ENCODE measurements at regions not wholly inside any gene's neighbourhood (a gene's known extent, or its start where the extent isn't known, plus 50 kb on each side); places are given as distances from the start of the nearest gene placed in this dataset.
"Not testable (repeated sequence)": the region's sequence is repeated elsewhere in the genome, so short reads cannot be mapped to it uniquely, and the experiment has no call there.

GRCh38 chr16:14384745-14385144 lies 245.3 kb downstream of the PARN start:
- no peak for DNase-seq

DNA sequence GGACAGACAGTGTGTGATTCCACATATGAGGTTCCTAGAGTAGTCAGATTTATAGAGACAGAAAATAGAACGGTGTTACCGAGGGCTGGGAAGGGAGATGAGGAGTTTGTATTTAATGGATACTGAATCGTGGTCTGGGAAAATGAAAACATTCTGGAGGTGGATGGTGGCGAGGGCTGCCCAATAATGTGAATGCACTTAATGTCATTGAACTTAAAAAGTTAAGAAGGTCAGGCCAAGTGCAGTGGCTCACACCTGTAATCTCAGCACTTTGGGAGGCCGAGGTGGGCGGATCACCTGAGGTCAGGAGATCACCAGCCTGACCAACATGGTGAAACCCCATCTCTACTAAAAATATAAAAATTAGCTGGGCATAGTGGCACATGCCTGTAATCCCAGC lies 246.2 kb downstream of the PARN start:
- DNase-seq: not testable (repeated sequence)

- no peak for DNase-seq
These were observed 251.2 kb downstream of the PARN start for GRCh38 chr16:14378689-14379467.

GRCh38 chr16:14378131-14378551 lies 251.9 kb downstream of the PARN start:
- DNase-seq: peak; percentile 73

GRCh38 chr16:14377326-14377725 lies 252.7 kb downstream of the PARN start:
- no peak for DNase-seq

DNA sequence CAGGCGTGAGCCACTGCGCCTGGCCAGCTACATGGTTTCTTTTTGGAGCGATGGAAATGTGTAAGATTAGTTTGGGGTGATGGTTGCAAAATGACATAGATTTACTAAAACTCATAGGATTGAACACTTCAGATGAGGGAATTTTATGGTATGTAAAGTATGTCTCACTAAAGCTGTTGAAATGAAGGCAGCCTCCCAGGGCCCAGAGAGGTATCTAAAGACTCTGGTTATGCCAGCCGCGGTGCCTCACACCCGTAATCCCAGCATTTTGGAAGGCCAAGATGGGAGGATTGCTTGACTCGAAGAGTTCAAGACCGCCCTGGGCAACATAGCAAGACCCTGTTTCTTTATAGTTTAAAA lies 254.9 kb downstream of the PARN start:
- DNase-seq: no peak

GRCh38 chr16:14374451-14375131 lies 255.5 kb downstream of the PARN start:
- no peak for DNase-seq

- no peak for DNase-seq
These were observed 256.2 kb downstream of the PARN start for GRCh38 chr16:14373896-14374295.

GRCh38 chr16:14373406-14373805 lies 256.7 kb downstream of the PARN start:
- DNase-seq: no peak

GRCh38 chr16:14372471-14372870 lies 257.6 kb downstream of the PARN start:
- peak; percentile 33 for DNase-seq

- DNase-seq: no peak
These were observed 258.2 kb downstream of the PARN start for GRCh38 chr16:14371778-14372431.

GRCh38 chr16:14370736-14371234 lies 259.3 kb downstream of the PARN start:
- no peak for DNase-seq

DNA sequence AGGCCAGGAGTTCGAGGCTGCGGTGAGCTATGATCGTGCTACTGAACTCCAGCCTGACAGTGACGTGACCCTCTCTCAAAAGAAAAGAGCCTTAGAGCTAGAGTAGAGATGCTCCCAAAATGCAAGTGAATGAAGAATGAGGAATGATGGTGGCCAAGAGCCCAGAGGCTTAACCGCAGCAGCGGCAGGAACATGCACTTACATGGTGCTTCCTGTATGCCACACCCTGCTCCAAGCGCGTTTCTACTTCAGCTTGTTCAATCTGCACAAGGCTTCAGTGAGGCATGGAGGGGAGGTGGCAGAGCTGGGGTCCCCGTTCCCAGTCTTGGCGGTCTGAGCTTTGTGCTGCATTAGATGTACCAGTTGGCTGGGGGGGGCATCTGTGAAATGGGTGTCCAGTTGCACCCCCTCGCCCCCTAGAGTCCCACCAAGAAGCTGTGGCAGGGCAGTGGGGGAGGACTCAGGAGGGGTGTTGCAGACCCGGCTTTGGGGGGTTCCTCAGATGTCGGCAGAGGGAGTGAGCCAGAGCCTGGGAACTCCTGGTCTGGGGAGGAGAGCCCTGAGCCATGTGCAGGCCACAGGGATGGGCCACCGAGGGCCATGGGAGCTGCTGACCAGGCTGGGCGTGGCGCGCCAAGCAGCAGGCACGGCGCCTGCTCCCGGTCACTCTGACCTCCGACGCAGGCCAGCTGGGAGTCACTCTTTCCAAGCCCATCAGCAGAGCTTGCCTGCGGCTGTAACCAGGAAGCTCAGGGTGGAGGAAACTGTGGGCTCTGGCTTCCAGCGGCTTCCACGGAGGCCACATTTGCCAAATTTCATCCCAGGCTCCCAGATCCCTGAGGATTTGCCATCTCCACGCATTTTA lies 260.1 kb downstream of the PARN start:
- no peak for DNase-seq

GRCh38 chr16:14368399-14368798 lies 261.7 kb downstream of the PARN start:
- no peak for DNase-seq

DNA sequence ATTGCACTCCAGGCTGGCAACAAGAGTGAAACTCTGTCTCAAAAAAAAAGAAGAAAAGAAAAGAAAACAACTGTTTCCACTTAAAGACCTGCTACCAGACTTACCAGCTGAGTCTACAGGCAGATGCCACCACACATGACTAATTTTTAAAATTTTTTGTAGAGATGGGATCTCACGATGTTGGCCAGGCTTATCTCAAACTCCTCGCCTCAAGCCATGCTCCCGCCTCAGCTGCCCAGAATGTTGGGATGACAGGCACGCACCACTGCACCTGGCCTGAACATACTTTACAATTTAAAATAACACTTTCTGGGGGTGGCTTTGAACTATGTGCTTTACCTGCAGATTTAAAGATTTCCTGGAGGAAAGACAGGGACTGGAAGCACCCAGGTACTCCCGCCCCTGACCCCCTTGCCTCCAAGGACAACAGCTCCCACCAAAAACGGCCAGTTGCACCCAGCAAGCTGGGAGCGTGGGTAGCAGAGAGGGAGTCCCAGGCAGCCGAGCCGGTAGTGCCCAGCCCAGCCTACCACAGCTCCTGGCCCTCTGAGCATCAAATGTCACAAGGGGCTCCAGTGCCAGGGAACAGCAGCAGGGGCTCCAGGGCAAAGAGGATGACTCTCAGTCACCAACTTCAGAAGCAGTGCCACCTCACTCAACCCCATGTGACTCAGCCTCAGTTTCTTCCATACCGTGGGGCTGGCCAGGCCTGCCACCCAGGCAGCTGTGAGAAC lies 262.9 kb downstream of the PARN start:
- DNase-seq: no peak

DNA sequence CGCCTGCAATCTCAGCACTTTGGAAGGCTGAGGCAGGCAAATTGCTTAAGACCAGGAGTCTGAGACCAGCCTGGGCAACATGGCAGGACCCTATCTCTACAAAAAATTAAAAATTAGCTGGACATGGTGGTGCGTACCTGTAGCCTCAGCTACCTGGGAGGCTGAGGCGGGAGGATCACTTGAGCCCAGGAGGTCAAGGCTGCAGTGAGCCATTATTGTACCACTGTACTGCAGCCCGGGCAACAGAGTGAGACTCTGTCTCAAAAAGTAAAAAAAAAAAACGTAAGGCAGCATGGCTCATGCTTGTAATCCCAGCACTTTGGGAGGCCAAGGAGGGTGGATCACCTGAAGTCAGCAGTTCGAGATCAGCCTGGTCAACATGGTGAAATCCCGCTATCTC lies 263.6 kb downstream of the PARN start:
- DNase-seq: no peak

DNA sequence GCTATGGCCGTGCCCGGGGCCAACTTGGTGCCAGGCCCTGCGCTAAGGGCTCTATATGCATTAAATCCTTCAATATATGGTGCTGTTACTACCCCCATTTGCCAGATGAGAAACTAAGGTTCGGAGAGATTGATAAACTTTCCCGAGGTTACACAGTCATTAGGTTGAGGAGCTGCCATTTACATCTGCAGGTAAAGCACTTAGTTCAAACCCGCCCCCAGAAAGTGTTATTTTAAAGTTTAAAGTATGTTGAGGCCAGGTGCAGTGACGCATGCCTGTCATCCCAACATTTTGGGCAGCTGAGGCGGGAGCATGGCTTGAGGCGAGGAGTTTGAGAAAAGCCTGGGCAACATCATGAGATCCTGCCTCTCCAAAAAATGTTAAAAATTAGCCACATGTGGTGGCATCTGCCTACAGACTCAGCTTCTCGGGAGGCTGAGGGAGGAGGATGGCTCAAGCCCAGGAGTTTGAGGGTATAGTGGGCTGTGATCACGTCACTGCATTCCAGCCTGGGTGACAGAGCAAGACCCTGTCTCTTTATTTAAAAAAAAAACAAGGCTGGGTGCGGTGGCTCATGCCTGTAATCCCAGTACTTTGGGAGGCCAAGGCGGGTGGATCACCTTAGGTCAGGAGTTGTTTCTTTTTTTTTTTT lies 264.7 kb downstream of the PARN start:
- no peak for DNase-seq

- DNase-seq: peak; percentile 27
These were observed 265.5 kb downstream of the PARN start for GRCh38 chr16:14364386-14365199.

- DNase-seq: no peak
These were observed 266.0 kb downstream of the PARN start for GRCh38 chr16:14364112-14364385.

- no peak for DNase-seq
These were observed 267.2 kb downstream of the PARN start for GRCh38 chr16:14362774-14363371.

Data from NCI-H146 (cell line).